ENCODE measurements at regions not wholly inside any gene's neighbourhood (a gene's known extent, or its start where the extent isn't known, plus 50 kb on each side); places are given as distances from the start of the nearest gene placed in this dataset.

DNA sequence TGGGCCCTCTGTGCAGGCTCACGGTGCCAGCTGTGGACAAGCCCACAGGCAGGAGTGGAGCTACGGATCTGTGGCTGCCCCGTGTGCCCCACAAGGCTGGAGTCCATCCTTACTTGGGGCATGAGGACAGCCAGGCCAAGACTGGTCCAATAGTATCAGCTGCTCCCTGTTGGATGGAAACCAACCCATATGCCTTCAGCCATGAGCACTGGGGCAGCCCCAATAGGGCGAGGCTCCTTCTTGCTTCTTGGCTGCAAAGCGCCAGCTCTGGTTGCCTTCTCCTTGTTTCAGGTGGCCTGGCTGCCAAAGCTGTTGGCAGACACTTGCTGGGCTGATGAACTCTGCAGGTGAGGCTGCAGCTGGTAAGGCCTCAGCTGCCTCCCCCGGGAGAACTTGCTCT is 188.0 kb downstream of the ENGASE start:
- Mint-ChIP-seq H3K36me3 (no peaks in the 10 kb centered on the region), H3K9me3 (no peaks in the 10 kb centered on the region), H3K4me1 (no peaks in the 10 kb centered on the region), H3K27me3 (peaks cover 0 to 22% (median 4%) of the 10 kb centered on the region in 5 donors), H3K4me3 (no peak overlapping the region), H3K27ac (no peak overlapping the region)
- POLR2A ChIA-PET = no interaction called here
- no peak for DNase-seq
- no peak for ATAC-seq

DNA sequence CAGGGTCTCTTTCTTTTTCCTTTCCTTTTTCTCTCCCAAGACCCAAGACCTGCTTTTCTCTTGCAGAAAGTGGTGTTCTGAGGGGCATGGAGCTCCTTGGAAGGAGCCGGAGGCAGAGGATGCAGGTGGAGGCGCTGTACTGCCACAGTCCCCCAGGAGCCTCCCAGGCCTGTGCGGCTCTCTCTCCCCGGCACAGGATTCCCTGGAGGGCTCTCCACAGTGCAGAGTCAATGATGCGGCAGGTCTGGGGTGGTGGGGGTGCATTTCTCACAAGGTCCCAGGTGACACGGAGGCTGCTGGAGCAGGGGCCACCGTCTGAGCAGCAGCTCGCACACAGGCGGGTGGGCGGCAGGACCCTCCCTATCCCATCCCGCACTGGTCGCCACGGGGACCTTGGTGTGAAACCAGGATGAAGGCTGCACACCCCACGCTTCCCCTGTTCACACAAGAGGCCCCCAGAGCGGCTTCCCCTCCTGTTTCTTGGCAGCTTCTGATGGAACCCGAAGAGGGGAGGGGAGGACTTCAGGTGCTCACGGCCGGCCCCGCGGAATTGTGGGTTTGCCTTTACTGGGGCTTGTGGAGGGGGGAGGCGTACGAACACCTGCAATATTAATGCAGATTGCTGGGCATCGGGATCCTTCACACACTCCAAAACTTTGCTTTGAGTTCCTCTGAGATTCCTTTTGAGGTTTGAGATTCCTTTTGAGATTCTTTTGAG is 186.9 kb downstream of the ENGASE start:
- ATAC-seq (no peak), DNase-seq (no peak)
- POLR2A ChIA-PET = no interaction called here
- H3K36me3 Mint-ChIP-seq = no peaks in the 10 kb centered on the region
- H3K4me3 Mint-ChIP-seq = no peak overlapping the region
- peak overlapping the region in 2 of 10 donors; percentile 15 to 40 for H3K27ac Mint-ChIP-seq
- H3K27me3 Mint-ChIP-seq = peaks cover 0 to 31% (median 3%) of the 10 kb centered on the region in 5 donors
- no peaks in the 10 kb centered on the region for H3K9me3 Mint-ChIP-seq
- no peaks in the 10 kb centered on the region for H3K4me1 Mint-ChIP-seq

DNA sequence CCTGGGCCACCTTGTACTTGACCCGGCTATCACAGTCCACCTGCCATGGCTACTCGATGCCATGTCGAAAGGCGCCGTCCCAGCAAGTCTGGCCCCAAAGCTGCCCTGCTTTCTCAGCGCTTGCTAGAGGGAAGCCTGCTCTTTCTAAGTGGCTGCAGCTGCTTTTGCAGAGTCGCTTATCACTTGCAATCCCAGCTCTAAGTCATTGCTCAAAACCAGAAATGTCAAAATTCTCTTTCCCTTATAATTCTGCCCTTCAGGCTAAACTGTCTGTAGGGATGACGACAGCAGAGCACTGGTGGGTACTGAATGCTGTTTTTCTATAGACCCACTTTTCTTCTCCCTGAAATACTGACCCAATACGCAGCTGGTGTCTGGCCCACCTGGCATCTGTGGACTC is 184.2 kb downstream of the ENGASE start:
- H3K9me3 Mint-ChIP-seq = no peaks in the 10 kb centered on the region
- peak overlapping the region in 1 of 10 donors; percentile 34 for H3K27ac Mint-ChIP-seq
- H3K36me3 Mint-ChIP-seq = no peaks in the 10 kb centered on the region
- no peak for DNase-seq
- no peak overlapping the region for H3K4me3 Mint-ChIP-seq
- peaks cover 0 to 42% (median 18%) of the 10 kb centered on the region in 5 donors for H3K27me3 Mint-ChIP-seq
- ATAC-seq = no peak
- no peaks in the 10 kb centered on the region for H3K4me1 Mint-ChIP-seq
- POLR2A ChIA-PET = no interaction called here

DNA sequence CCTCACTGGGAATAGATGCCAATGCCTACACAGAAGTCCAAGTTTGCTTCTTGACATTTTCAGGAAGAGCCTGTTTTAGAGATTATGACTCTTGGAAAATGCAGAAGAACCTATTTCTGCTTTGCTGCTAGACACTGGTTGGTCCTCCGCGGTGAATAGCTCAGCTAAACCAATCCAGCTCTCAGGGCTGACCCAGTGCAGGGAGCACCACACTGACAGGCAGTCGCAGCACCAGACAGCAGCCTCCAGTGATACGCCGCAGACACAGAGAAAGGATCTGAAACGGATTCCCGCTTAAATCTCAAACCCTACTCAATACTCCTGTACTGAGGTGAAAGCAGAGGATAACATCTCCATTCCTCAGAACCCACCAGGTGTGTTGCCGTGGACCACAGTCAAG is 183.4 kb downstream of the ENGASE start:
- H3K27me3 Mint-ChIP-seq = peaks cover 3 to 49% (median 20%) of the 10 kb centered on the region in 5 donors
- no peak overlapping the region for H3K4me3 Mint-ChIP-seq
- no peaks in the 10 kb centered on the region for H3K36me3 Mint-ChIP-seq
- ATAC-seq = no peak
- H3K4me1 Mint-ChIP-seq = no peaks in the 10 kb centered on the region
- no peak for DNase-seq
- H3K27ac Mint-ChIP-seq = peak overlapping the region in 1 of 10 donors; percentile 53
- H3K9me3 Mint-ChIP-seq = no peaks in the 10 kb centered on the region
- POLR2A ChIA-PET = no interaction called here

DNA sequence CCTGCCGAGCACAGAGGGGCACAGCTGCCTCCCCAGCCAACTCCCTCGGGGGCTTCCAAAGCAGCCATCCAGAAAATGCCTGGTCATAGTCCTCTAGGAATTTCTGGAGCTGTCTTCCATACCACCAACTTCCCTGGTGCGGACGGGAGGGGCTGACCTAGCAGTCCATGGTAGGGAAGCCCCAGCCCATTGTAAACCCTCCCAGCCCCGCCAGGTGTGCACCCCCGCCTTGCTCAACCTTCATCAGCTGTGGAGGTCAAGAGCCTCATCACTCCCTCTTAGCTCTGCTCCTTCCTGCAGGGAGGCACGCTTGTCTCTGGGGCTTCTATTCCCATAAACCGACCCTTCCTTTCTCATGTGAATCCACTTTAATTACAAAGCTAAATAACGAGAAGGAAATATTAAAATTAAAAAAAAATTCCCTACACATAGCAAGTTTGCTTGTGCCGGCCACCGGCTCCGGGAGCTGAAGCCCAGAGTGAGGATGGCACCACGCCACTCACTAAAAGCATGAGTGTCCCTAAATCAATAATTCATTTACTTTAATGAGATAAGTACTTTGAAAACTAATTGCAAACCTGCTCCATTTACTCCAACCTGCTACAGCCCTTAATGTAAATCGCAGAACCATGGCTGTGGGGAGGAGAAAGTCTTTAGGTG is 181.4 kb downstream of the ENGASE start:
- Mint-ChIP-seq H3K4me1 (no peaks in the 10 kb centered on the region), H3K9me3 (no peaks in the 10 kb centered on the region), H3K27me3 (peaks cover 13 to 63% (median 38%) of the 10 kb centered on the region in 5 donors), H3K36me3 (no peaks in the 10 kb centered on the region), H3K4me3 (no peak overlapping the region), H3K27ac (no peak overlapping the region)
- POLR2A ChIA-PET = no interaction called here
- ATAC-seq = no peak
- no peak for DNase-seq

DNA sequence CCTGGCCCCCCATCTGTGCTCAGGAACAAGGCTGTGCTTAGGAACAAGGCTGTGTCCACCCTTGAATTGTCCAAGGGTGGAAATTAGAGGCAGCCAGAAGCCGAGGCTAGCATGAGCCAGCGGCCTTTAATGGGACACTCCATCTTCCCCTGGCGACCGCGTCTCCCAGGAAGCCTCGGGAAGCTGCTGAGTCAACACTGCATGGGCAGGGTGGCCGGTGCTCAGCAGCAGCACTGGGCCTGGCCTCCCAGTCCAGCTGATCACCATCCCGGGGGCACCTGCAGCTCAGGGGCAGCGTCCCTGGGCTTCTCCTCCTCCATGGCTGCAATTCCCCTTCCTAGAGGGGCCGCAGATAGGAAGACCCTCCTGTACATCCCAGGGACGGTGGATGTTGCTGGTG is 180.8 kb downstream of the ENGASE start:
- H3K36me3 Mint-ChIP-seq = no peaks in the 10 kb centered on the region
- H3K4me1 Mint-ChIP-seq = no peaks in the 10 kb centered on the region
- peaks cover 12 to 65% (median 44%) of the 10 kb centered on the region in 5 donors for H3K27me3 Mint-ChIP-seq

DNA sequence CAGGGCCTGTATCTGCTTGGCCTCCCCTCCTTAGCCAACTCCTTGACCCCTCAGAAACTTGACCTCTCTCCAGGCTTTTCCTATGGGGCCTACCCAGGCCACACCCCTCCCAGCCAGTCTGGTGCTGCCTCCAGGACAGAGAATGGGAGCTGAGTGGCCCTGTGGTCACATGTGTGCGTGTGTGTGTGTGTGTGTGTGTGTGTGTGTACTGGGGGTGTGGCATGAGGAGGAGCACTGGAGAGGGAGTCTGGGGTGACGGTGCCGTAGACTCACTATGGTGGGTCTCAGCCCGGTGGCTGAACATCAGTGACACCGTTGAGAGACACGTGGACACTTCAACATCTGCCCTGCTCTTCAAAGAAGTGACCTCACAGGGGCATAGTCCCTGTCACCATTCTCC is 180.4 kb downstream of the ENGASE start:
- no peak for ATAC-seq
- Mint-ChIP-seq H3K36me3 (no peaks in the 10 kb centered on the region), H3K27ac (no peak overlapping the region), H3K4me1 (no peaks in the 10 kb centered on the region), H3K27me3 (peaks cover 12 to 69% (median 44%) of the 10 kb centered on the region in 5 donors), H3K9me3 (no peaks in the 10 kb centered on the region), H3K4me3 (no peak overlapping the region)
- no peak for DNase-seq
- POLR2A ChIA-PET = no interaction called here

More for the DNA sequence above, 180.8 kb downstream of the ENGASE start:
- no peak for DNase-seq
- POLR2A ChIA-PET = no interaction called here
- ATAC-seq = no peak
- Mint-ChIP-seq H3K27ac (no peak overlapping the region), H3K9me3 (no peaks in the 10 kb centered on the region), H3K4me3 (no peak overlapping the region)

DNA sequence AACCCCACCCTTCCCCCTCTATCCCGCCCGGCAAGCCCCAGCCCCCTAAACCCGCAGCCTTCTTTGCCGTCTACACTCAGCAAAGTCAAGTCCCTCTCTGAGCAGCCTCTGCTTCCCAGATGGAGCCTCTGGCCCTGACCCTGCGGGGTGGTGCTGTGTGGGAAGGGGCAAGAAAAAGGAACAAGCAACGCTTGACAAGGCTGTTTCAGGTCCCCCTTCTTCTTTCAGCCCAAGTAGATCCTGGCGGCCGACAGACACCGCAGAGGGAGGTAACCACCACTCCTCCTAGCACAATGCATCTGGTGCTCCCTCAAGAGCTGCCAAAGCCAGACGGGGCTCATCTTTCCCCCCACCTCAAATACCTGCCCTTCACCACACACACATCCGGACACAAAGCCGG is 178.3 kb downstream of the ENGASE start:
- Mint-ChIP-seq H3K4me1 (no peaks in the 10 kb centered on the region), H3K27me3 (peaks cover 12 to 67% (median 46%) of the 10 kb centered on the region in 5 donors), H3K4me3 (no peak overlapping the region), H3K36me3 (no peaks in the 10 kb centered on the region), H3K9me3 (no peaks in the 10 kb centered on the region), H3K27ac (no peak overlapping the region)
- ATAC-seq (no peak), DNase-seq (no peak)
- POLR2A ChIA-PET = no interaction called here

DNA sequence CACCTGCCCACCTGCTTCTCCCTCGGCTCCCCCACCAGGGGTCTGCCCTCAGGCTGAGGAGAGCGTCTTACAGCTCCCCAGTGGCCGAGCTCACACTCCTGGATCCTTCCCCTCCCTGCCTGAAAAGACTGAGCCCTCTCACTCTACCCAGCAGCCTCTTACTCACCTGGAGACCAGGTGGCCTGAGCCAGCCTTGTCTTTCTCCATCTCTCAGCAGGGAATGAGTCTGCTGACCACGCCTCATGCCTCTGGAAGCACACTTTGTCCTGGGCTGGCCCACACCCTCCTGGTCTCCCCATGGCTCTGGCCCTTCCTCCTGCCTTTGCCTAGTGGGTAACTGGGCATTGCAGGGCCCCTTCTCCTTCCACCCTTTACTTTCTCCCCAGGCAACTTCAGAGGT is 177.2 kb downstream of the ENGASE start:
- DNase-seq = no peak
- ATAC-seq = no peak
- Mint-ChIP-seq H3K27me3 (peaks cover 12 to 62% (median 44%) of the 10 kb centered on the region in 5 donors), H3K4me1 (no peaks in the 10 kb centered on the region), H3K27ac (no peak overlapping the region), H3K36me3 (no peaks in the 10 kb centered on the region), H3K4me3 (no peak overlapping the region), H3K9me3 (no peaks in the 10 kb centered on the region)
- POLR2A ChIA-PET = no interaction called here

DNA sequence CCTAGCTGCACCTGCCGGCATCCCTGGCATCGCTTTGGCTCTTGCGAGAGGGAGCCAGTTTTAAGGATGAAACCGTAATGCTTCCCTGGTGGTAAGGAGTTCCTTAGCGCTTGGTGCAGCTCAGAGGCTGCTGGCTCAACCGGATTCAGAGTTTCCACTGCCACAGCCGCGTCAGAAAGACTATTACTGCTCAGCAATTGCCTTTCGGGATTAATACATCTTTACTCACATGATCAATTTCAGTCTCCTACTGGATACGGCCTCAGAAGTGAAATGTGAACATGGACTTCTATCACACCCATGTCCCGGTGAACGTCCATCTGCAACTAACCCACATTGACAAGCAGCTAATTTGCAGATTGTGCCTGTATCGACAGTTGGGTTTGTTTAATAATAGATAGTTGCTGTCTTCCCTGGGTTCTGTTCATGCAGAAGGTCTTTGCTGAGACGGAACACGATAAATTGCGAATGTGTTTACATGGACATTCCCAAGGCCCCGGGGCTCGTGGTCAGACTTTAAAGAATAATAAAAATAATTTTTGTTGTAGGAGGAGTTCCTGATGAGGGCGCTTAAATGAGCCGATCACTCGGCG is 175.4 kb downstream of the ENGASE start:
- no peaks in the 10 kb centered on the region for H3K4me1 Mint-ChIP-seq
- POLR2A ChIA-PET = no interaction called here
- no peaks in the 10 kb centered on the region for H3K9me3 Mint-ChIP-seq
- no peak for ATAC-seq
- H3K36me3 Mint-ChIP-seq = no peaks in the 10 kb centered on the region
- H3K27me3 Mint-ChIP-seq = peaks cover 12 to 56% (median 35%) of the 10 kb centered on the region in 5 donors
- H3K4me3 Mint-ChIP-seq = no peak overlapping the region
- no peak for DNase-seq
- H3K27ac Mint-ChIP-seq = no peak overlapping the region

DNA sequence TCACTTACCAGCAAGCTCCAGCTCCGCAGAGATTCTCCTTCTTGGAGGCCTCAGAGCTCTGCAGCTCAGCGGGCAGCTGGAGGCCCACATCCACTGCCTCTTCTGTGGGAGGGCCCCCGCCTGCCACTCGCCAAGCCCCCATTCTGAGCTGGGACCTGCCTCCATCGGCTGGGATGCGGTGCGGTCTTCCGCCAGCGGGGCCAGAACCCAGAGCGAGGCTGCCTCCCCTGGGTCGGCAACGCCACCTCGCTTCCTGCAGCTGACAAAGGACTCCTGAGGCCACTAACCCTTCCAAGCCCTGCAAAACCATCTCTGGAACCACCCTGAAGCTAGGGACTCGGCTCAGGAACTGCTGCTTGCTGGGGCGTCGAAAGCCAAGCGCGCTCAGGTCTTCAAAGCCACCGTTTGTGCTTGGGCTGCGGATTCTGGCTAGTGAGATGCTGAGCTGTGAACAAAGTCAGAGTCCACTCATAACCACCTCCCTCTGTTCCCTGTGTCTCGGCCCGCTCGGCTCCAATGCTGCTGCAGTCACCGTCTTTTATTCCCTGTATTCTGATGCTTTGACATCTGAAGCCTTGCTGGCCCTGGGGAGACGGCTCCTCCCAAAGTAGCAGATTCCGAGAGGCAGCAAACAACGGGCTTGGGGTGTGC is 174.3 kb downstream of the ENGASE start:
- H3K27ac Mint-ChIP-seq = no peak overlapping the region
- peaks cover 12 to 56% (median 33%) of the 10 kb centered on the region in 5 donors for H3K27me3 Mint-ChIP-seq
- H3K4me1 Mint-ChIP-seq = peaks cover 0 to 1% (median 0%) of the 10 kb centered on the region in 4 donors
- H3K4me3 Mint-ChIP-seq = no peak overlapping the region
- DNase-seq (no peak), ATAC-seq (no peak)
- POLR2A ChIA-PET = no interaction called here
- no peaks in the 10 kb centered on the region for H3K36me3 Mint-ChIP-seq
- no peaks in the 10 kb centered on the region for H3K9me3 Mint-ChIP-seq

DNA sequence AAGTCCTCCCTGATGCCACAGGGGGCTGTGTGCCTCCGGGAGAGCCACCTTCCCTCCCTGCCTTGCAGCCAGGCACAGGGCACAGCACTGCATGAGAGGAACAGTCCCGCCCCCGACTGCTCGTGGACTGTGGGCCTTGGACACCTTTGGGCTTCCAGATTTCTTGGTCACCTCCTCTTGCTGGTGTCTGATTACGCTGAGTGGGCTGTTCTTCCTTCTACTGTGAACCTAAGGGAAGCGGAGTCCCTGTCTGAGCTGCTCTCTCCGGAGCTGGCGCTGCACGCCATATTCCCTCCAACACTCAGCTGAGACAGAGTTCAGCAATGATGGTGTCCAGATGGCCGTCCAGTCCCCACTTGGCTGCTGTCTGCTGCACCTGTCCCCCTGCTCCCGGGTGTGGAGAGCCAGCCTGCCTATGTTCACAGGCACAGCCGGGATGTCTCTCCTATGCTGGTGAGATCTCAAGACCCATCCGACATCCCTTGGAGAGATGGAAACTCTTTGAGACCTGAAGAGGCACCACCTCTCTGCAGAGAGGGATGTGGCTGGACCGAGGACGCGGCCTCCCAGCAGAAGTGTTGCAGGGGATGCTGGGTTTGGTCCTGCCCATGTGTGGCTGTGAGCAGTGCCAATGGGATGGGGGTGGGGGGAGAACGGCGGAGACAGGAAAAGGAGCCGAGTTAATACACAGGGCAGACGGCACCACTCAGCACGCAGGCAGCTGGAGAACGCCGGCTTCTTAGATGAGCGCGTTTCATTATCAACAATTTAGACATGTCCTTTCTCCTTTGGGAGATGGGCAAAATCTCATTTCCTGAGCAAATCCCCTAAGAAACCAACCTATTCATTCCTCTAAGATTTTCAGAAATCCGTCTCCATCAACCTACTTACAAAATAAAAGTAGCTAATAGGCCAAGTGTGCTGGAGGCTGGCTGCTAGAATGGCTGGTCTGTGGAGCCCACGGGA is 171.9 kb downstream of the ENGASE start:
- DNase-seq (no peak), ATAC-seq (no peak)
- Mint-ChIP-seq H3K27me3 (peaks cover 6 to 35% (median 26%) of the 10 kb centered on the region in 5 donors), H3K9me3 (no peaks in the 10 kb centered on the region), H3K4me1 (peaks cover 0 to 1% (median 0%) of the 10 kb centered on the region in 4 donors), H3K36me3 (no peaks in the 10 kb centered on the region), H3K4me3 (no peak overlapping the region), H3K27ac (no peak overlapping the region)
- POLR2A ChIA-PET = no interaction called here

Data from naive thymus-derived CD8-positive, alpha-beta T cell (primary cell).